ENCODE measurements at regions not wholly inside any gene's neighbourhood (a gene's known extent, or its start where the extent isn't known, plus 50 kb on each side); places are given as distances from the start of the nearest gene placed in this dataset.

- no peaks in the 10 kb centered on the region for H3K79me2 ChIP-seq (ENCODE audit: insufficient read depth, low read length)
- H3F3A ChIP-seq (ENCODE audit: insufficient read depth, low read length): no peaks in the 10 kb centered on the region
- no peaks in the 10 kb centered on the region for H4K20me1 ChIP-seq (ENCODE audit: insufficient read depth, low read length)
- H3K4me3 ChIP-seq (ENCODE audit: low read depth, low read length, poor library complexity, severe bottlenecking): no peak overlapping the region
- H3K27ac ChIP-seq (ENCODE audit: low read depth, low read length, poor library complexity, severe bottlenecking): no peak overlapping the region
- H3K9me3 ChIP-seq (ENCODE audit: low read length): no peaks in the 10 kb centered on the region
- no peaks in the 10 kb centered on the region for H3K36me3 ChIP-seq (ENCODE audit: insufficient read depth, low read length)
- no peaks in the 10 kb centered on the region for H3K27me3 ChIP-seq (ENCODE audit: insufficient read depth, low read length)
- no peak overlapping the region for H2AFZ ChIP-seq (ENCODE audit: low read length)
- TF ChIP-seq EZH2 (IDR thresholded peaks at IDR 0.05; ENCODE audit: borderline replicate concordance, low read length): no peak
- no peak for TF ChIP-seq CTCF (IDR thresholded peaks at IDR 0.05; ENCODE audit: low read length)
- no peaks in the 10 kb centered on the region for H3K9me2 ChIP-seq (ENCODE audit: low read depth, low read length)
- no peaks in the 10 kb centered on the region for H3K4me1 ChIP-seq (ENCODE audit: insufficient read depth, low read length, severe bottlenecking)
- no peak overlapping the region for H3K4me2 ChIP-seq (ENCODE audit: low read length)
- H3K9ac ChIP-seq (ENCODE audit: low read length): no peak overlapping the region
Observed at GRCh38 chr10:60606343-60607080, 171.8 kb upstream of the CDK1 start.

DNA sequence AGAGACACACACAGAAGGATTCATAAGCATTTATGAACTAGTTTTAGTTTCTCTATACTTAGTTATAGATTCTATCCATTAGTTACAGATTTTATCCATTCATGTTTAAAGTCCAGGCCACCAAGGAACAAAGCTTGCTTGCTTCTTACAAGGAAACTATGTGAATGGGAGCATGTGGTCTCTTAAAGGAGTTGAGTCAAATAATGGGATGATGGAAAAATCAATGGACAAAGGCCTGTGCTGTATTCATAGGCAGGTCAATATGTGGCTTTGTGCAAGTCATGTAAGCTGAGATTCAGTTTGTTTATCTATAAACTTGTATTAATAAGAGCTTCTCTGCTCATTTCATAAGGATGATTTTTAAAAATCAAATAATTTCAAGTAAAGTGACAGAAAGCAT is 172.8 kb upstream of the CDK1 start:
- H3K4me2 ChIP-seq (ENCODE audit: low read length): no peak overlapping the region
- H3K79me2 ChIP-seq (ENCODE audit: insufficient read depth, low read length): no peaks in the 10 kb centered on the region
- H2AFZ ChIP-seq (ENCODE audit: low read length): no peak overlapping the region
- H3K9me3 ChIP-seq (ENCODE audit: low read length): no peaks in the 10 kb centered on the region
- H4K20me1 ChIP-seq (ENCODE audit: insufficient read depth, low read length): no peaks in the 10 kb centered on the region
- H3K36me3 ChIP-seq (ENCODE audit: insufficient read depth, low read length): no peaks in the 10 kb centered on the region
- no peak overlapping the region for H3K27ac ChIP-seq (ENCODE audit: low read depth, low read length, poor library complexity, severe bottlenecking)
- H3K9ac ChIP-seq (ENCODE audit: low read length): no peak overlapping the region
- H3K9me2 ChIP-seq (ENCODE audit: low read depth, low read length): no peaks in the 10 kb centered on the region
- TF ChIP-seq CTCF (IDR thresholded peaks at IDR 0.05; ENCODE audit: low read length): no peak
- no peak for TF ChIP-seq EZH2 (IDR thresholded peaks at IDR 0.05; ENCODE audit: borderline replicate concordance, low read length)
- no peaks in the 10 kb centered on the region for H3F3A ChIP-seq (ENCODE audit: insufficient read depth, low read length)
- no peaks in the 10 kb centered on the region for H3K4me1 ChIP-seq (ENCODE audit: insufficient read depth, low read length, severe bottlenecking)
- no peaks in the 10 kb centered on the region for H3K27me3 ChIP-seq (ENCODE audit: insufficient read depth, low read length)
- no peak overlapping the region for H3K4me3 ChIP-seq (ENCODE audit: low read depth, low read length, poor library complexity, severe bottlenecking)

- Histone ChIP-seq H3K9ac (ENCODE audit: low read length) (no peak overlapping the region), H3K9me3 (ENCODE audit: low read length) (no peaks in the 10 kb centered on the region), H3K4me1 (ENCODE audit: insufficient read depth, low read length, severe bottlenecking) (no peaks in the 10 kb centered on the region), H3F3A (ENCODE audit: insufficient read depth, low read length) (no peaks in the 10 kb centered on the region), H3K79me2 (ENCODE audit: insufficient read depth, low read length) (no peaks in the 10 kb centered on the region), H3K4me2 (ENCODE audit: low read length) (no peak overlapping the region), H3K36me3 (ENCODE audit: insufficient read depth, low read length) (no peaks in the 10 kb centered on the region), H3K4me3 (ENCODE audit: low read depth, low read length, poor library complexity, severe bottlenecking) (no peak overlapping the region), H3K27ac (ENCODE audit: low read depth, low read length, poor library complexity, severe bottlenecking) (no peak overlapping the region), H3K9me2 (ENCODE audit: low read depth, low read length) (no peaks in the 10 kb centered on the region), H2AFZ (ENCODE audit: low read length) (no peak overlapping the region), H3K27me3 (ENCODE audit: insufficient read depth, low read length) (no peaks in the 10 kb centered on the region), H4K20me1 (ENCODE audit: insufficient read depth, low read length) (no peaks in the 10 kb centered on the region)
- TF ChIP-seq EZH2 (IDR thresholded peaks at IDR 0.05; ENCODE audit: borderline replicate concordance, low read length): no peak
- no peak for TF ChIP-seq CTCF (IDR thresholded peaks at IDR 0.05; ENCODE audit: low read length)
Observed at GRCh38 chr10:60604342-60604741, 173.9 kb upstream of the CDK1 start.
